Tibial artery (tissue), 4 donors: ENCODE measurements at regions not wholly inside any gene's neighbourhood (a gene's known extent, or its start where the extent isn't known, plus 50 kb on each side); places are given as distances from the start of the nearest gene placed in this dataset.
"Not testable (repeated sequence)": the region's sequence is repeated elsewhere in the genome, so short reads cannot be mapped to it uniquely, and the experiment has no call there.

ENCODE experiments used
- DNase-seq, 2 donors: peaks; one replicate each; pipeline ENCODE4 v3.0.0-alpha.2; 2019
- H3K27ac ChIP-seq, 2 donors: fragments of 200-600 bp; sonication (generic) in 1 of 2; 1 replicate in 1 of 2; 2 replicates in 1 of 2; pipeline ENCODE4 v1.5.1; 2018 to 2019; ENCODE audit warnings: mild to moderate bottlenecking in 1 of 2
- H3K27me3 ChIP-seq, 2 donors: fragments of 200-600 bp; sonication (generic) in 1 of 2; one replicate each; pipeline versions ENCODE4 v1.5.1 to v1.6.0; 2016 to 2019
- H3K36me3 ChIP-seq, 3 donors: fragments of 200-600 bp; sonication (generic) in 2 of 3; one replicate each; pipeline ENCODE4 v1.5.1; 2016 to 2019; ENCODE audit warnings: mild to moderate bottlenecking in 2 of 3
- H3K4me1 ChIP-seq, 4 donors: fragments of 200-600 bp; sonication (generic) in 2 of 4; 1 replicate in 3 of 4; 2 replicates in 1 of 4; pipeline ENCODE4 v1.5.1; 2016 to 2019
- H3K4me3 ChIP-seq, 2 donors: fragments of 200-600 bp; sonication (generic) in 1 of 2; 1 replicate in 1 of 2; 2 replicates in 1 of 2; pipeline ENCODE4 v1.5.1; 2018 to 2019; ENCODE audit warnings: mild to moderate bottlenecking in 2 of 2
- H3K9me3 ChIP-seq, 3 donors: fragments of 200-600 bp; sonication (generic) in 1 of 3; one replicate each; pipeline ENCODE4 v1.5.1; 2016 to 2019
- intact Hi-C: fragments of 100-400 bp; cut with DNase I; formaldehyde crosslinking; loops from one replicate; pipeline ENCODE4 v1.15.0; 2023; ENCODE audit warnings: low total_unique reads
- TF ChIP-seq, protein P1 (sequence below), 2 experiments: fragments of 200-600 bp in 1 of 2; fragments of 450-650 bp in 1 of 2; IDR thresholded peaks; one replicate each; pipeline ENCODE4 v1.5.1; 2017 to 2019; ENCODE audit warnings: antibody characterized with exemption in 2 of 2, mild to moderate bottlenecking in 1 of 2, moderate library complexity in 1 of 2

GRCh38 chr10:55628260-55628701 is 732.8 kb downstream of the ZWINT start:
- Histone ChIP-seq H3K4me3 (no peak overlapping the region), H3K27ac (no peak overlapping the region), H3K4me1 (peaks cover 0 to 20% (median 9%) of the 10 kb centered on the region in 4 donors), H3K27me3 (peaks cover 0 to 43% of the 10 kb centered on the region in 2 donors), H3K9me3 (no peaks in the 10 kb centered on the region), H3K36me3 (no peaks in the 10 kb centered on the region)
- intact Hi-C loops = no loop called here
- no peak for DNase-seq
- TF ChIP-seq, protein P1, sequence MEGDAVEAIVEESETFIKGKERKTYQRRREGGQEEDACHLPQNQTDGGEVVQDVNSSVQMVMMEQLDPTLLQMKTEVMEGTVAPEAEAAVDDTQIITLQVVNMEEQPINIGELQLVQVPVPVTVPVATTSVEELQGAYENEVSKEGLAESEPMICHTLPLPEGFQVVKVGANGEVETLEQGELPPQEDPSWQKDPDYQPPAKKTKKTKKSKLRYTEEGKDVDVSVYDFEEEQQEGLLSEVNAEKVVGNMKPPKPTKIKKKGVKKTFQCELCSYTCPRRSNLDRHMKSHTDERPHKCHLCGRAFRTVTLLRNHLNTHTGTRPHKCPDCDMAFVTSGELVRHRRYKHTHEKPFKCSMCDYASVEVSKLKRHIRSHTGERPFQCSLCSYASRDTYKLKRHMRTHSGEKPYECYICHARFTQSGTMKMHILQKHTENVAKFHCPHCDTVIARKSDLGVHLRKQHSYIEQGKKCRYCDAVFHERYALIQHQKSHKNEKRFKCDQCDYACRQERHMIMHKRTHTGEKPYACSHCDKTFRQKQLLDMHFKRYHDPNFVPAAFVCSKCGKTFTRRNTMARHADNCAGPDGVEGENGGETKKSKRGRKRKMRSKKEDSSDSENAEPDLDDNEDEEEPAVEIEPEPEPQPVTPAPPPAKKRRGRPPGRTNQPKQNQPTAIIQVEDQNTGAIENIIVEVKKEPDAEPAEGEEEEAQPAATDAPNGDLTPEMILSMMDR (IDR thresholded peaks at IDR 0.05) = no peak

DNA sequence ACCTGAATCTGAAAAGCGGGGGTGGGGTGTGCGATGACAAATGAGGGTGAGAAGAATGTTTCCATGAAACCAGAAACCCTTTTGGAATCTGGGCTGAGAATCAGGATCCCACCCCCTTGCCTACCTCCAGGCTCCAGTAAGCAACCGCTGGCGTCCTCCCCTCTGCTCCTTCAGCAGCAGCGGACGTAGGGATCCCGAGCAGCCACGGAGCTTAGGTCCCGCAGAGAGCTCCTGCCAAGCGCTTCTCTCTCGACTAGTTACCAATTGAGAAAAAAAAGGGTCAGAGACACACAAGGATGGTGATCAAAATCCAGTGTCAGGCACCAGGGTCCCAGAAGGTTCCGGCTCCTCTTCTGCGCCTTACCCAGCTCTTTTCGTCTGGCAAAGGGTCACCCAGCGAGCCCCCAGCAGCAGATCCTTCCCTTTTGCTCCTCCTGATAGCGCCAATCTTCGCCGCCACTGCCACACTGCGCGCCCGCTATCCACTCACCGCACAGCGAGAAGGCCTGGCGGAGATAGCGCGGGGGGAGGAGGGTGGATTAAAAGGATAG is 733.5 kb downstream of the ZWINT start:
- intact Hi-C loops = no loop called here
- DNase-seq = no peak

GRCh38 chr10:55601690-55602478 is 759.2 kb downstream of the ZWINT start:
- intact Hi-C loops, H3K27me3 ChIP-seq, H3K27ac ChIP-seq, H3K9me3 ChIP-seq, DNase-seq, H3K4me3 ChIP-seq, H3K36me3 ChIP-seq, H3K4me1 ChIP-seq: not testable (repeated sequence)

More for the DNA sequence above, 733.5 kb downstream of the ZWINT start:
- Histone ChIP-seq H3K9me3 (no peaks in the 10 kb centered on the region), H3K4me1 (peaks cover 0 to 20% (median 9%) of the 10 kb centered on the region in 4 donors), H3K36me3 (no peaks in the 10 kb centered on the region), H3K4me3 (no peak overlapping the region), H3K27ac (no peak overlapping the region), H3K27me3 (peaks cover 0 to 43% of the 10 kb centered on the region in 2 donors)
- TF ChIP-seq, protein P1 (IDR thresholded peaks at IDR 0.05) = no peak

DNA sequence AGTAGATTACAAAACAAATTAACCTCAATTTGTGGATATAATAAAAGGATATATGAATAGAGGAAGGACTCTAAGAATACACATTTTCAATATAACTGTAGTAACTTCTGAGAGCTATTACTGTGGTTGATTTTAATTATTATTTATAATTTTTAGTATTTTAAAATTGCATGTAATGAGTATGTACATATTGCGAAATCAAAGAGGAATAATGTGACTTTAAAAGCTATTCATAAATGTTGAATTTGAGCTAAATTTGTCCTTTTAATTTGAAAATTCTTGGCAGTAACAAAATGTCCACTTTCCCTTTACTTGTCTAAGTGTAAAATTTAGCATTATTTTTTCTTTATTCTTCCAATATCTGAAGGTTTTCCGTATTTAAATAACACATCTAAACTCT is 750.6 kb upstream of the PCDH15 start:
- TF ChIP-seq, protein P1 (IDR thresholded peaks at IDR 0.05) = no peak
- no peaks in the 10 kb centered on the region for H3K9me3 ChIP-seq
- H3K36me3 ChIP-seq = no peaks in the 10 kb centered on the region
- H3K27ac ChIP-seq = no peak overlapping the region
- H3K4me3 ChIP-seq = no peak overlapping the region
- H3K4me1 ChIP-seq = no peaks in the 10 kb centered on the region
- intact Hi-C loops = no loop called here
- H3K27me3 ChIP-seq = no peaks in the 10 kb centered on the region
- DNase-seq = no peak

DNA sequence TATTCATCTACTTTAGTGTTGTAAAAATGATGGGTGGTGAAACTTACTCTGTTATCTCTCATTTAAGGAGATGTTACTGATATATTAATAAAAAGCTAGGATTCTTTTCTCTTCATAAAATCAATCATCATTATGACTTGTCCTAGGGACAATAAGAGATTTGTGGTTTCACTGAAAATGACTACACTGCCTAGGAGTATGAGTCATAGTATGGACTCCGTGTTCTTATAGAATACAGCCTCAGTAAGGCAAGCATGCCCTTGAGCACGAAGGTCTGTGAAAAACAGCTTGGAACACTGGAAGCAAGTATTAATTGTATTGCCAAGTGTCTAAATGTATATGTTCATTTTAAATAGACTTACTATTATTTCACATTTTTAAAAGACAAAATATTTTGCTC is 749.2 kb upstream of the PCDH15 start:
- DNase-seq = no peak
- no peak overlapping the region for H3K27ac ChIP-seq
- no peaks in the 10 kb centered on the region for H3K4me1 ChIP-seq
- intact Hi-C loops = no loop called here
- TF ChIP-seq, protein P1 (IDR thresholded peaks at IDR 0.05) = no peak
- no peak overlapping the region for H3K4me3 ChIP-seq
- no peaks in the 10 kb centered on the region for H3K27me3 ChIP-seq
- no peaks in the 10 kb centered on the region for H3K36me3 ChIP-seq
- H3K9me3 ChIP-seq = no peaks in the 10 kb centered on the region

GRCh38 chr10:55537497-55537896 is 736.5 kb upstream of the PCDH15 start:
- H3K27ac ChIP-seq, H3K9me3 ChIP-seq, intact Hi-C loops, H3K36me3 ChIP-seq, H3K4me3 ChIP-seq, H3K4me1 ChIP-seq, DNase-seq, H3K27me3 ChIP-seq: not testable (repeated sequence)
